OCI-M2 (cell line): ENCODE measurements at regions not wholly inside any gene's neighbourhood (a gene's known extent, or its start where the extent isn't known, plus 50 kb on each side); places are given as distances from the start of the nearest gene placed in this dataset.
"Not testable (repeated sequence)": the region's sequence is repeated elsewhere in the genome, so short reads cannot be mapped to it uniquely, and the experiment has no call there.

Experiments used
- DNase-seq: peaks from one replicate; lab custom pipeline; 2025; ENCODE audit not compliant: unreplicated experiment; lab: John Stamatoyannopoulos, UW

- DNase-seq = no peak
Observed at GRCh38 chr4:125573786-125574185, 259.0 kb downstream of the FAT4 start.

- no peak for DNase-seq
Observed at GRCh38 chr4:125582302-125582701, 267.5 kb downstream of the FAT4 start.

GRCh38 chr4:125590158-125590557 is 275.4 kb downstream of the FAT4 start:
- DNase-seq = no peak

- DNase-seq = no peak
Observed at GRCh38 chr4:125591290-125591689, 276.5 kb downstream of the FAT4 start.

GRCh38 chr4:125594056-125594602 is 279.4 kb downstream of the FAT4 start:
- no peak for DNase-seq

GRCh38 chr4:125605926-125606325 is 291.2 kb downstream of the FAT4 start:
- not testable (repeated sequence) for DNase-seq

GRCh38 chr4:125620066-125620860 is 305.5 kb downstream of the FAT4 start:
- no peak for DNase-seq

GRCh38 chr4:125624951-125625350 is 310.2 kb downstream of the FAT4 start:
- DNase-seq = no peak

- no peak for DNase-seq
Observed at GRCh38 chr4:125626946-125627345, 312.2 kb downstream of the FAT4 start.

GRCh38 chr4:125639182-125639621 is 324.4 kb downstream of the FAT4 start:
- DNase-seq = no peak

- no peak for DNase-seq
Observed at GRCh38 chr4:125641611-125642010, 326.9 kb downstream of the FAT4 start.

- no peak for DNase-seq
Observed at GRCh38 chr4:125642645-125643044, 327.9 kb downstream of the FAT4 start.

GRCh38 chr4:125649452-125649851 is 334.7 kb downstream of the FAT4 start:
- DNase-seq = no peak

GRCh38 chr4:125650557-125650956 is 335.8 kb downstream of the FAT4 start:
- DNase-seq = no peak

- not testable (repeated sequence) for DNase-seq
Observed at GRCh38 chr4:125651707-125652357, 337.1 kb downstream of the FAT4 start.

GRCh38 chr4:125658773-125659172 is 344.0 kb downstream of the FAT4 start:
- DNase-seq = no peak

- no peak for DNase-seq
Observed at GRCh38 chr4:125663896-125664767, 349.4 kb downstream of the FAT4 start.

- DNase-seq = no peak
Observed at GRCh38 chr4:125666635-125667034, 351.9 kb downstream of the FAT4 start.

GRCh38 chr4:125676156-125676555 is 361.4 kb downstream of the FAT4 start:
- no peak for DNase-seq

- no peak for DNase-seq
Observed at GRCh38 chr4:125676583-125676982, 361.8 kb downstream of the FAT4 start.

- DNase-seq = no peak
Observed at GRCh38 chr4:125677665-125678307, 363.0 kb downstream of the FAT4 start.
